Fibroblast of lung (primary cell): ENCODE measurements at regions not wholly inside any gene's neighbourhood (a gene's known extent, or its start where the extent isn't known, plus 50 kb on each side); places are given as distances from the start of the nearest gene placed in this dataset.

ENCODE experiments used
- DNase-seq, 2 donors: peaks; one replicate each; pipeline versions ENCODE4 v3.0.0 to v3.0.0-alpha.2; 2010; ENCODE audit warnings: low read depth in 2 of 2
- H2AFZ ChIP-seq: 2 replicates; pipeline ENCODE4 v1.5.1; 2012; ENCODE audit warnings: low read length, control low read depth, inconsistent platforms
- H3K27ac ChIP-seq: 2 replicates; pipeline ENCODE4 v1.5.1; 2011; ENCODE audit warnings: low read length, control low read depth; ENCODE audit not compliant: insufficient read depth
- H3K27me3 ChIP-seq: 2 replicates; pipeline ENCODE4 v1.5.1; 2011; ENCODE audit warnings: mild to moderate bottlenecking, low read length; ENCODE audit not compliant: control insufficient read depth, insufficient read depth
- H3K36me3 ChIP-seq: 2 replicates; pipeline ENCODE4 v1.5.1; 2011; ENCODE audit warnings: low read length; ENCODE audit not compliant: control insufficient read depth, insufficient read depth
- H3K4me1 ChIP-seq: 2 replicates; pipeline ENCODE4 v1.5.1; 2011; ENCODE audit warnings: low read length; ENCODE audit not compliant: control insufficient read depth, insufficient read depth; ENCODE audit errors: extremely low read depth
- H3K4me2 ChIP-seq: 2 replicates; pipeline ENCODE4 v1.5.1; 2011; ENCODE audit warnings: low read length, control low read depth; ENCODE audit not compliant: insufficient read depth; ENCODE audit errors: extremely low read depth
- H3K4me3 ChIP-seq, 4 experiments: fragments of 200-600 bp in 1 of 4; sonication (generic) in 1 of 4; replicated peaks in 1 of 4; 2 replicates each; pipeline ENCODE4 v1.5.1; 2011 to 2016; ENCODE audit warnings: low read length in 4 of 4, low read depth in 3 of 4, mild to moderate bottlenecking in 3 of 4, control low read depth in 2 of 4, inconsistent platforms in 1 of 4, mixed read lengths in 1 of 4; ENCODE audit not compliant: insufficient read depth in 1 of 4; ENCODE audit errors: control extremely low read depth in 1 of 4
- H3K79me2 ChIP-seq: 2 replicates; pipeline ENCODE4 v1.5.1; 2012; ENCODE audit warnings: mild to moderate bottlenecking, low read length, inconsistent platforms; ENCODE audit not compliant: control insufficient read depth, insufficient read depth
- H3K9ac ChIP-seq: 2 replicates; pipeline ENCODE4 v1.5.1; 2011; ENCODE audit warnings: mild to moderate bottlenecking, low read length, control low read depth; ENCODE audit not compliant: insufficient read depth
- H3K9me3 ChIP-seq: 2 replicates; pipeline ENCODE4 v1.5.1; 2012; ENCODE audit warnings: low read depth, low read length; ENCODE audit not compliant: control insufficient read depth, insufficient read depth
- H4K20me1 ChIP-seq: 2 replicates; pipeline ENCODE4 v1.5.1; 2011; ENCODE audit warnings: low read length; ENCODE audit not compliant: control insufficient read depth, insufficient read depth; ENCODE audit errors: extremely low read depth
- CTCF ChIP-seq, 2 donors: IDR thresholded peaks in 1 of 2; conservative IDR thresholded peaks in 1 of 2; 1 replicate in 1 of 2; 2 replicates in 1 of 2; pipeline ENCODE4 v1.5.1; 2011 to 2012; ENCODE audit warnings: low read length in 2 of 2, control low read depth in 1 of 2, inconsistent platforms in 1 of 2, low read depth in 1 of 2, mild to moderate bottlenecking in 1 of 2
- EZH2 ChIP-seq: IDR thresholded peaks from 2 replicates; pipeline ENCODE4 v1.5.1; 2012; ENCODE audit warnings: low read length, control low read depth, mild to moderate bottlenecking; ENCODE audit errors: missing control alignments

- Histone ChIP-seq H4K20me1 (no peaks in the 10 kb centered on the region), H3K27ac (no peak overlapping the region), H3K27me3 (no peaks in the 10 kb centered on the region), H3K4me3 (no peak overlapping the region), H2AFZ (no peak overlapping the region), H3K4me1 (peaks cover 2% of the 10 kb centered on the region), H3K9ac (no peak overlapping the region), H3K79me2 (peaks cover 39% of the 10 kb centered on the region), H3K36me3 (no peaks in the 10 kb centered on the region), H3K9me3 (no peaks in the 10 kb centered on the region), H3K4me2 (no peak overlapping the region)
- TF ChIP-seq CTCF (conservative IDR thresholded peaks at IDR 0.05 in 1 of 2, IDR thresholded peaks at IDR 0.05 in 1 of 2; ENCODE audit: low read depth in 1 of 2, low read length in 2 of 2) (no peak), EZH2 (no peak)
- no peak for DNase-seq
Measured at GRCh38 chr3:72421786-72422185, 426.5 kb downstream of the SHQ1 start.

- Histone ChIP-seq H3K27me3 (no peaks in the 10 kb centered on the region), H3K4me2 (no peak overlapping the region)
Measured at GRCh38 chr3:72421126-72421525, 427.1 kb downstream of the SHQ1 start.

GRCh38 chr3:72418856-72419255 is 429.4 kb downstream of the SHQ1 start:
- Histone ChIP-seq H2AFZ (no peak overlapping the region), H4K20me1 (peaks cover 3% of the 10 kb centered on the region), H3K9ac (no peak overlapping the region), H3K4me2 (no peak overlapping the region), H3K79me2 (peaks cover 56% of the 10 kb centered on the region), H3K27me3 (no peaks in the 10 kb centered on the region), H3K4me3 (no peak overlapping the region), H3K27ac (no peak overlapping the region), H3K9me3 (no peaks in the 10 kb centered on the region), H3K36me3 (no peaks in the 10 kb centered on the region), H3K4me1 (peaks cover 2% of the 10 kb centered on the region)
- TF ChIP-seq EZH2 (no peak), CTCF (conservative IDR thresholded peaks at IDR 0.05 in 1 of 2, IDR thresholded peaks at IDR 0.05 in 1 of 2; ENCODE audit: low read depth in 1 of 2, low read length in 2 of 2) (no peak)
- no peak for DNase-seq

More at GRCh38 chr3:72421126-72421525, 427.1 kb downstream of the SHQ1 start:
- TF ChIP-seq EZH2 (no peak), CTCF (conservative IDR thresholded peaks at IDR 0.05 in 1 of 2, IDR thresholded peaks at IDR 0.05 in 1 of 2; ENCODE audit: low read depth in 1 of 2, low read length in 2 of 2) (no peak)
- peaks cover 45% of the 10 kb centered on the region for H3K79me2 ChIP-seq
- no peak overlapping the region for H3K4me3 ChIP-seq
- H3K9ac ChIP-seq = no peak overlapping the region
- DNase-seq = no peak
- no peak overlapping the region for H2AFZ ChIP-seq
- H4K20me1 ChIP-seq = no peaks in the 10 kb centered on the region
- H3K9me3 ChIP-seq = no peaks in the 10 kb centered on the region
- no peak overlapping the region for H3K27ac ChIP-seq
- H3K4me1 ChIP-seq = peaks cover 2% of the 10 kb centered on the region
- no peaks in the 10 kb centered on the region for H3K36me3 ChIP-seq
